UCSD-AML1 (cell line): ENCODE measurements at regions not wholly inside any gene's neighbourhood (a gene's known extent, or its start where the extent isn't known, plus 50 kb on each side); places are given as distances from the start of the nearest gene placed in this dataset.
"Not testable (repeated sequence)": the region's sequence is repeated elsewhere in the genome, so short reads cannot be mapped to it uniquely, and the experiment has no call there.

Experiments
- DNase-seq: peaks from one replicate; lab custom pipeline; 2025; ENCODE audit not compliant: unreplicated experiment; lab: John Stamatoyannopoulos, UW

DNA sequence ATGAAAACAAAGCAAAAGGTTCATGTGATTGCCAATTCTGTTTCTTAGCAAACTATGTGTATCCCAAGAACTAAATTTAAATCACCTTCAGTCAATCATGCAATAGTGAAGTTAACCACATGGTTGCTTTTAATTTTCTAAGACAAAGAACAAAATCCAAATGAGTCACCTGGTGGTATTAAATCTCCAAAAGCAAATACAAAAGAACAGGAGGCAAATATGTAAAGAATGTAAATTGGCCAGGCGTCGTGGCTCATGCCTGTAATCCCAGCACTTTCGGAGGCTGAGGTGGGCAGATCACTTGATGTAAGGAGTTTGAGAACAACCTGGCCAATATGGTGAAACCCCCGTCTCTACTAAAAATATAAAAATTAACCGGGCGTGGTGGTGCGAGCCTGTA is 54.2 kb upstream of the PIK3R4 start:
- DNase-seq = no peak

DNA sequence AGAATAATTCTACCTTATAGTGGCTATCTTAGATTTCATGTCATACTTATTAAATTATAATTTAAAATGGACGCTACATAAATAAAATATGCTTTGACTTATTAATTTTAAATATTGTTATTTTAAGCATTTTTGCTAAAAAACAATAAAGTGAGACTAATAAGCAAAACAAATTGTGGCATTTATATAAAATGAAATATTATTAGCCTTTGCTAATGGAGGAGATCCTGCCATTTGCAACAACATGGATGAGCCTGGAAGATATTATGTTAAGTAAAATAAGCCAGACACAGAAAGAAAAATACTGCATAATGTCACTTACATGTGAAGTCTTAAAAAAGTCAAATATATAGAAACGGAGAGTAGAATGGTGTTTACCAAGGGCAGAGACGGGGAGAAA is 54.8 kb upstream of the PIK3R4 start:
- no peak for DNase-seq

DNA sequence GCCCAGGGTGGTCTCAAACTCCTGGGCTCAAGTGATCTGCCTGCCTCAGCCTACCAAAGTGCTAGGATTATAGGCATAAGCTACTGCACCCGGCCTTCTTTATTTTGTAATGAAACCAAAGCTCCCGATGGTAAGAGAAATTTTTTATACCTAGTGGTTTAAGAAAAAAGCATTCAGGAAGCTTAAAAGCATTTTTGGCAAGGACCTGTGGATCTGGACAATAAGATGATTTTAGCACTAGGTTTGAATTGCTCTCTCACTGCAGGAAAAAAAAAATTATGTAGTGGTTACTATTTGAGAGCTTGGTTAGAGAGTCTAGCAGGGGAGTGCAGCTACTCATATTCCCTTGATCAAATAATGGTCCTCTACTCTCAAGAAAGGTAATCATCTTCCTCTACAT is 64.9 kb upstream of the PIK3R4 start:
- DNase-seq = no peak

- no peak for DNase-seq
Measured at GRCh38 chr3:130814691-130815472, 68.3 kb upstream of the PIK3R4 start.

- DNase-seq = no peak
Measured at GRCh38 chr3:130816561-130817445, 70.2 kb upstream of the PIK3R4 start.

DNA sequence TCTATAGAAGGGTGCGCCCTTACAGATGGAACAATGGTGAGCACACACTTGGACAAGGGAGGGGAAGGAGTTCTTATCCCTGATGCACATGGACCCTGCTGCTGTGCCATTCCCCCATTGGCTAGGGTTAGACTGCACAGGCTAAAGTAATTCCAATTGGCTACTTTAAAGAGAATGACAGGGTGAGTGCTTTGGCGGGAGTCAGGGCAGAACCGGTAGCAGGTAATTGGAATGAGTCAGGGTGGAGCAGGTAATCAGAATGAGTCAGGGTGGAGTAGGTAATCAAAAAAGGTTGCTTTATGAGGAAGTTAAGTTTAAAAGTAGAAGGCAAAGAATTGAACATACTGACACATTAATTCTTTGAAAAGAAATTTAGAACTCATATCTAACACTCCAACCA is 71.4 kb upstream of the PIK3R4 start:
- DNase-seq = not testable (repeated sequence)

GRCh38 chr3:130820976-130821375 is 72.9 kb upstream of the ATP2C1 start:
- peak; percentile 12 for DNase-seq

DNA sequence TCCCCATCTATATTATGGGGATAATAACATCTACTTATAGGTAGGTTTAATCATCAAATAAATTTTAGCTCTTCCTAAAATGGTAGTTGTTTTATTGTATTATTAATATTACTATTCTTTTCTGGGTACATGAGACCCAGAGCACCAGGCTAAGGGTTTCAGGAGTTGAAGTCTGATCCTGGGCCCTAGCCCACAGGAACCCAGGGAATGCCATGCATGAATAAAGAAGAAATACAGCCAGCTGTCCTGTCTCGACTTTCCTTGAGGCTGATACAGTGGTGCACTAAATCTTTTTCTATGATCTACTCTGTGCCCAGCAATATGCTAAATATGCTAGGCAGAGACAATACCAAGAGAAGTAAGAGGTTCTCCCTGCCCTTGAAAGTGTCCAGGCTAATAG is 72.1 kb upstream of the ATP2C1 start:
- no peak for DNase-seq

- DNase-seq = no peak
Measured at GRCh38 chr3:130823241-130823884, 70.5 kb upstream of the ATP2C1 start.

DNA sequence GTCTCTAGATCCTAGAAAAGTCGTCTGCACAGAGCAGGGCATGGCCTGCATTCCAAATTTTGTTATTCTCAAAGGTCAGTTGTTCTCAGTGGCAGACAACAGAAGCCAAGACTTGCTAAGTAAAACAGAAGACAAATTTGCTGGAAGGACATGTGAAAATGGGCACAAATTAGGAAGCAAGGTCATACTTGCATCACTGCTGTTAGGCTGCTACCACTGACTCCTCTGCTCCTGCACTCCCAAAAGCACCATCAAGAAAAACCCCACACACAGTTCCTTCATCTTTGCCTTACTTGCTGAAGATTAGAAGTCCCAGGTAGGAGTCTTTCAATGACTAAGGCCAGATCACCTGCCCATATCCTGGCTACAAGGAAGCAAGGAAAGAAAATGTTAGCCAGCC is 69.9 kb upstream of the ATP2C1 start:
- DNase-seq = no peak

GRCh38 chr3:130825762-130826299 is 68.1 kb upstream of the ATP2C1 start:
- DNase-seq = no peak

DNA sequence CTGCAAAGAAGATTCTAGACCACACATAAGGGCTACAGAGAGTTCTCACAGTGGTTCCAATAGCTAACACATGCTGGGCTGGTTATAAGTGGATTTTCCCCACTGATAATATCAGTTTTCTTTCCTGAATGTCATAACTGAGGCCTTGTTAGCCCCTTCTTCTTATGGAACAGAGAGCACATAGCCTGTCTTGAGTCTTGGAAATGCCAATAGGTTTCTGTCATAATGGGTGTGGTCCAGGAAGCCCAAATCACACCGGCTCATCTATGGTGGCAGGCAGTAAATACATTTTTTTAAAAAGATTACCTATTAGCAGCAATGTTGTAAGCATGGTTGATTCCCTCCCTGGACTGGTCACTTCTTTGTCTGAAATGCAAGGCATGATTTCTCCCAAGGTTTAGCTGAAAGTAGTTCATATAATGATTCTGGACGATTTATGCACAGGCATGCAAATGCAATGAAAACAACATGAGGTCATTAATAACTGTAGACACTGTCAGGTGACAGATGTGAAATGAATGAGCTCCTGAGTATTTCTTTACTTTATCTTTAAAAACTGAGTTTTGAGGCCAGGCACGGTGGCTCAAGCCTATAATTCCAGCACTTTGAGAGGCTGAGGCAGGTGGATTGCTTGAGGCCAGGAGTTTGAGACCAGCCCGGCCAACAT is 67.2 kb upstream of the ATP2C1 start:
- DNase-seq = no peak

GRCh38 chr3:130827486-130827885 is 66.4 kb upstream of the ATP2C1 start:
- no peak for DNase-seq

DNA sequence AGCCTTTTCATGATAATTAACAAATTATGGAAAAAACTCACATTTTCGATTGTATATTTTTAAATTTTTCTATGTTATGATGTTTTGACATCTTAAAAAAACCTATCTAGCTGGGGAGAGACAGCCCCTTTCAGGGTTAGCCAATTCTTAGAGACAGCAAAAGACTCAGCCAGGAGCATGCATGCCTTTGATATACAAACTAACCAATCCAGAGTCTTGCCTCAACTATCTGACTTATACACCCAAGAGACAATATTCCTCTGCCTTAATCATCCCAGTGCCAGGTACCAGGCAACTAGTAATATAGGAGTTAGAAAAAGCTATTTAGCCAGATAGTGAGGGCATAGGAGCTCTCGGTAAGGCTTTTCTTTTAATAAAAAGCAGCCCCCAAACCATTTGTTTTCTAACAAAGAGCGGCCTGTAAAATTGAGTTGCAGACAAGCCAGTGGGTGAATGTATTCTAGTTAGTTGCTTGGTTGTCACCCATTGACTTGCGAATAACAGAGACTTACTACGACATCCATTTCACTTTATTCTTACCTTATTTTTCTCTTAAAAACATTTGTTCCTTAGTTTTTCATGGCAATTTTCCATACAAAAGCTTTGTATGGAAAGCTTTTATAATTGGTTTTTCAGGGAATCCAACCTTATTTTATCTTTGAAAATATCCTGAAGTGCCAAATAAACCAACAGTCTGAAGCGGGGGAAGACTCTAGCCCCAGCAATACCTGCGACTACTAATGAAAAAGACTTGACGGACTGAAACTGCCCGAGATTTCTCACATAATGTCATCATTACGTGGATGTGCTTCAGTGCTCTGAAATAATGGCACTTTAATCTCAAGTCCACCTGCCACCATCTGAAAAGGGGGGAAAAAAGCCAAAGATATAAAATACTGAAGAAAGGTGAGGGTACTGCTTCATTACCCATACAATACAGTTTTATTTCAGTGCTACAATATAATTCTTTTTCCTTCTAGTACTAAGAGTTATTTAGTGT is 64.6 kb upstream of the ATP2C1 start:
- no peak for DNase-seq

- DNase-seq = no peak
Measured at GRCh38 chr3:130831719-130832400, 62.0 kb upstream of the ATP2C1 start.

DNA sequence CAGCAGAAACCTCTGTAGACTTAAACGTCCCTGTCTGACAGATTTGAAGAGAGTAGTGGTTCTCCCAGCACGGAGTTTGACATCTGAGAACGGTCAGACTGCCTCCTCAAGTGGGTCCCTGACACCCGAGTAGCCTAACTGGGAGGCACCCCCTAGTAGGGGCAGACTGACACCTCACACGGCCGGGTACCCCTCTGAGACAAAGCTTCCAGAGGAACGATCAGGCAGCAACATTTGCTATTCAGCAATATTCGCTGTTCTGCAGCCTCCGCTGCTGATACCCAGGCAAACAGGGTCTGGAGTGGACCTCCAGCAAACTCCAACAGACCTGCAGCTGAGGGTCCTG is 61.5 kb upstream of the ATP2C1 start:
- DNase-seq = not testable (repeated sequence)

DNA sequence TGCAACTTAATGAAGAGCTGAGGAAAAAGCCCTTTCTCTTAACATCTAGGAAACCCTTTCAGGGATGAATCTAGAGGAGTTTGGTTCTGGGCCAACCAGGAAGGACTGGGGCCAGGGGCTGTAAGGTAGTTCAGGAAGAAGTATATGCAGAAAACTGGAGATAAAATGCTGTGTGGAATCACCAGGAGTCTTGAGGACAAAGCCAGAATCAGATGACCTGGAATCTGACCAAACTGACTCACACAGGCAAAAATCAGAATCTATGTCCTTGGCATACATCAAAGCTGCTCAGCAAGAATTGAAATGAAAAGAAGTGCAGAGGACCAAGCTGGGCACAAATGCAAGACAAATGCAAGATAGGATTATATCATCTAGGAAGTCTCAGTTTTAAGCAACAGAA is 59.4 kb upstream of the ATP2C1 start:
- no peak for DNase-seq

- no peak for DNase-seq
Measured at GRCh38 chr3:130835483-130835882, 58.4 kb upstream of the ATP2C1 start.

- no peak for DNase-seq
Measured at GRCh38 chr3:130838898-130839600, 54.8 kb upstream of the ATP2C1 start.
